RWPE1 (cell line): ENCODE measurements at regions not wholly inside any gene's neighbourhood (a gene's known extent, or its start where the extent isn't known, plus 50 kb on each side); places are given as distances from the start of the nearest gene placed in this dataset.

Source experiments
- CTCF ChIA-PET: fragments of 350-600 bp; sonication (Branson Sonifier 250); formaldehyde crosslinking; extraction: SDS; loops from one replicate; lab custom pipeline; 2021; lab: Yijun Ruan, JAX
- POLR2A ChIA-PET: fragments of 400-600 bp; formaldehyde crosslinking; extraction: SDS; loops from one replicate; lab custom pipeline; 2020; ENCODE audit warnings: antibody characterized with exemption; ENCODE audit not compliant: low non-redundant PET; lab: Yijun Ruan, JAX
- DNase-seq: peaks from one replicate; pipeline ENCODE4 v3.0.0; 2012; ENCODE audit warnings: low spot score
- H3K27ac ChIP-seq: fragments of 450-650 bp; 2 replicates; pipeline ENCODE4 v1.5.1; 2017
- TF ChIP-seq, protein P1 (sequence below): fragments of 450-650 bp; conservative IDR thresholded peaks from 2 replicates; pipeline ENCODE4 v1.5.1; 2017; ENCODE audit warnings: low read depth, mild to moderate bottlenecking

DNA sequence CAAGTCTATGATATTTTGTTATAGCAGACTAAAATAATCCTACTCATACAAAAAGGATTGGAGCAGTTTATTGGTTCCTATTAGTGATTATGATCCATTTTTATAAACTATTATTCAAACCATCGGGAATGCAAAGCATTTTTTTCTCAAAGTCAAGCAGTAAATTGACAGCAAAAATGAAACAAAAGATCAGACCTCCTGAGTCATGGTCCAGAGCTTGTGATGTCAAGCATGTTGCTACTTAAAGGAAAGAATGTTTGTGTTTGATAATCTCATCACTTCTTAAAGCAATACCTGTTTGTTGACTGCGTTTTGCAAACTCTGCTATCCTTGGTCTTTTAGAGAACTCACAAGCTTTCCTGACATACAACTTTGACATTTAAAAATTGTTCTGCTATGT is 204.4 kb downstream of the SAMD5 start:
- ChIA-PET CTCF (no interaction called here), POLR2A (no interaction called here)
- TF ChIP-seq, protein P1, sequence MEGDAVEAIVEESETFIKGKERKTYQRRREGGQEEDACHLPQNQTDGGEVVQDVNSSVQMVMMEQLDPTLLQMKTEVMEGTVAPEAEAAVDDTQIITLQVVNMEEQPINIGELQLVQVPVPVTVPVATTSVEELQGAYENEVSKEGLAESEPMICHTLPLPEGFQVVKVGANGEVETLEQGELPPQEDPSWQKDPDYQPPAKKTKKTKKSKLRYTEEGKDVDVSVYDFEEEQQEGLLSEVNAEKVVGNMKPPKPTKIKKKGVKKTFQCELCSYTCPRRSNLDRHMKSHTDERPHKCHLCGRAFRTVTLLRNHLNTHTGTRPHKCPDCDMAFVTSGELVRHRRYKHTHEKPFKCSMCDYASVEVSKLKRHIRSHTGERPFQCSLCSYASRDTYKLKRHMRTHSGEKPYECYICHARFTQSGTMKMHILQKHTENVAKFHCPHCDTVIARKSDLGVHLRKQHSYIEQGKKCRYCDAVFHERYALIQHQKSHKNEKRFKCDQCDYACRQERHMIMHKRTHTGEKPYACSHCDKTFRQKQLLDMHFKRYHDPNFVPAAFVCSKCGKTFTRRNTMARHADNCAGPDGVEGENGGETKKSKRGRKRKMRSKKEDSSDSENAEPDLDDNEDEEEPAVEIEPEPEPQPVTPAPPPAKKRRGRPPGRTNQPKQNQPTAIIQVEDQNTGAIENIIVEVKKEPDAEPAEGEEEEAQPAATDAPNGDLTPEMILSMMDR = no peak
- DNase-seq = no peak
- H3K27ac ChIP-seq = no peak overlapping the region

DNA sequence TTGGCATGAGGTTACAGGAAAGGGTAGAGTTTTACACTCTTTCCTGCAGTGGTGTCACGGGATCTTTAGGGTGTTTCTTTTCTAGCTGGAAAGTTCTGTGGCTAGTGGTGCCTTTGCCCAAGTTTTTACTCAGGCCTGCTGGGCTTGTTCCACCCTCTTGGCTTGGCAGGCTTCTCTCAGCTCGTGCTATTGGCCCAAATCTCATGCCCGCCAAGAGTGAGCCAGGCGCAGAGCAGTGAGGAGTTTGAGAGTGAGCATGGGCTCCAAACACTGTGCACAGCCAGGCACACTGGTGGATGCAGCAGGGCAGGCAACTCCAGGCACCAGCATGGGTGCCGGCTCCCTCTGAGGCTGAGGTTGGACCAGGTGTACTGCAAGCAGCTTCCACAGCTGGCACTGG is 206.5 kb downstream of the SAMD5 start:
- ChIA-PET POLR2A (no interaction called here), CTCF (no interaction called here)
- DNase-seq = no peak
- TF ChIP-seq, protein P1 = no peak
- H3K27ac ChIP-seq = no peak overlapping the region

DNA sequence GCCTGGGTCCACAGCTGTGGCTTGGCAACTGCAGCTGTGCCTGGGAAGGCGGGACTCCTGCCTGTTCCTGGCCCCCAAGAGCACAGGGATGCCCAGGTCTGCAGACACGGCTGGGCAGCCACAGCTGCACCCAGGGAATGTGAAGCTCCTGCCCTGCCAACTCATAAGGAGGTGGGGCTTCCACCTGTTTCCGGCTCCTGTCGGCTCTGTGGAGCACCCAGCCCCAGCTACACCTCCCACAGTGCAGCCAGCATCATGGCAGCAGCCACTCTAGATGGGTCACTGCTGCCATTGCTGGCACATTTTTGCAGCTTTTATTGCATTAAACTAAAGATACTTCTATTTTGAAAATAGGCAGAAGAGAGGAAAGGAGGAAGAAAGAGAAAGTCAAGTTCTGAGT is 207.9 kb downstream of the SAMD5 start:
- CTCF ChIA-PET = no interaction called here
- DNase-seq = no peak
- TF ChIP-seq, protein P1 = no peak
- no peak overlapping the region for H3K27ac ChIP-seq
- POLR2A ChIA-PET = no interaction called here

DNA sequence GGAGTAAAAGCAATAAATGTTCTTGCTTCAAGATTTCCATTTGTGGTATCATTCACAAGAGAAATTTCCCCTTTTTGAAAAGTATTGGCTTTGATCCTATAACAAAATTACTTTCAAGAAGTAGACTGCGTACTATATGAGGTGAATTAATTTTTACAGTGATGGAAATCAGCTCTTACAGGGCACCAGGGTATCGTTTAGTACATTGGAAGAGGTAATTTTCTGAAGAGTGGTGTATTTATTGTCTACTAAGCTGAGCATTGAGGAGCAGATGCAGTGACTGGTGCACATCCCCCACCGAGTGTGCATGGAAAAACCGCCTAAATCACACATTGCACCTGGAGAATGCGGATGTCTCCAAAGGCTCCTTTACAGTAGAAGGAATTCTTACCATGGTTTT is 209.5 kb downstream of the SAMD5 start:
- TF ChIP-seq, protein P1 = no peak
- CTCF ChIA-PET = no interaction called here
- no peak overlapping the region for H3K27ac ChIP-seq
- POLR2A ChIA-PET = no interaction called here
- DNase-seq = no peak

- POLR2A ChIA-PET = no interaction called here
- CTCF ChIA-PET = interaction anchor here (0.7 kb wide), 2 partner anchors 116 to 820 kb away, joined by 3 read pairs; no protein-coding TSS in a partner anchor
- no peak for DNase-seq
- TF ChIP-seq, protein P1 = no peak
- no peak overlapping the region for H3K27ac ChIP-seq
Measured at GRCh38 chr6:147722158-147722557, 213.7 kb downstream of the SAMD5 start.

DNA sequence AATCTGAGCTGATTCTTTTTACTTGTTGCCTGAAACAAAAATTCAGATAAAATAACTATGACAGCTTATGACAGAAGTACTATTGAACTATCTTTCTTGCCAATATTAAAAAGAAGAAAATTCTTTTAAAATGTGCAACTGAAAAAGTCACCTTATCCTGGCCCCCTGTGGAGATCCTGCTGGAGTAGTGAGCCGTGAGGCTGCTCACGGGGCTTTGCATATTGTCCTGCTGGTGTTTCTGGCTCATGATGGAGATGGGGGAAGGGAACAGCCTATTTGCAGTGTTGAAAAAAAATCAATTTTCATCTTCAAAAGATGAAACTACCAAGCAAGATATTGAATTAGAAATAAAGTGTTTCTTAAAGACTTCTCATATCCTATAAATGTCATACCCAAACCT is 216.0 kb downstream of the SAMD5 start:
- no peak for DNase-seq
- TF ChIP-seq, protein P1 = no peak
- H3K27ac ChIP-seq = no peak overlapping the region
- ChIA-PET CTCF (no interaction called here), POLR2A (no interaction called here)
